ENCODE measurements at regions not wholly inside any gene's neighbourhood (a gene's known extent, or its start where the extent isn't known, plus 50 kb on each side); places are given as distances from the start of the nearest gene placed in this dataset.

DNA sequence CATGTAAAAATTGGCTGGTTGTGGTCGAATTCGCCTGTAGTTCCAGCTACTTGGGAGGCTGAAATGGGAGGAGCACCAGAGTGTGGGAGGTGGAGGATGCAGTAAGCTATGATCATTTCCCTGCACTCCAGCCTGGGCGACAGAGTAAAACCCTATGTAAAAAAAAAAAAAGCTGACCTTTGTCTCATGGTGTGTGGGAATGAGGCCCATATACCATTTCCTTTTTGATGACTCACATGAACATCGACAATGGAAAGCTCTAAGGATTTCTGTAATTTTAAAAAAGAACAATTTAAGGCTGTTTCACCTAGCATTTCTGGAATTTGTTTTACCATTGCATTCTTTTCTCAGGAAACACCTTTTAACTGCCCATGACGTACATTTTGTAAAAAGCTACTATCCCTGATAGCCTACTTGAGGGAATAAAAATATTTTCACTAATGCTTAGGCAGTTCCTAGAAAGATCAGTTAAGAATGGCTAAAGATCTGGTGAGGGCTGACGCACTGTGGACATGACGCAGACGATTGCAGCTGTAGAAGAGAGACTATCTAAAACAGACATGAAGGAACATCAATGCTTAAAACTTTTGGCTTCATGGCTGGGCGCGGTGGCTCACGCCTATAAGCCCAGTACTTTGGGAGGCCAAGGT lies 400.6 kb upstream of the IGFBP3 start:
- POLR2A ChIA-PET: no interaction called here
- CTCF ChIA-PET: no interaction called here
- no peak overlapping the region for H3K9ac ChIP-seq (ENCODE audit: low read length)

DNA sequence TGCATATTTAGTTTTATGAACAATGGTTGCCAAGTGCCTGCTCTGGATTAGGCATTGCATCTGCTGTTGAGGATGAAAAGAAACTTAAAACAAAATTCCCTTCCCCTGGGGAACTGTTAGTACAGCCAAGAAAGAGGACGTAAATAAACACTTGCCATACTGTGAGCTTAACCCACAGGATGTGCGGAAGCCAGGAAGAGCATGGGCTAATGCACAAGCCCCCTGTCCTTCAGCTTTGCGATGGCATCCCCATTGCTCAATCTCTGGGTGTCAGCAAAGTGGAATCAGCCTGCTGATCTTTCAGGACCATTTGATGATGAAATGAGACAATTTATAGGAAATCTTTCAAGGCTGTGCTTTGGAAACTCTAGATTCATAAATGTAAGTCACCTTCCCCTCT lies 399.9 kb upstream of the IGFBP3 start:
- no peaks in the 10 kb centered on the region for H3K27me3 ChIP-seq (ENCODE audit: insufficient read depth, low read length)
- H3K27ac ChIP-seq (ENCODE audit: low read depth, low read length): no peak overlapping the region
- no peaks in the 10 kb centered on the region for H3K4me1 ChIP-seq (ENCODE audit: control insufficient read depth in 1 of 2, insufficient read depth in 2 of 2, low read length in 2 of 2)
- H2AFZ ChIP-seq (ENCODE audit: low read depth, low read length, poor library complexity, severe bottlenecking): no peak overlapping the region
- POLR2A ChIA-PET: no interaction called here
- H3K9me3 ChIP-seq (ENCODE audit: control insufficient read depth in 1 of 2, insufficient read depth in 1 of 2, low read depth in 1 of 2, low read length in 2 of 2): no peaks in the 10 kb centered on the region
- H3K36me3 ChIP-seq (ENCODE audit: control insufficient read depth in 1 of 2, insufficient read depth in 2 of 2, low read length in 2 of 2): no peaks in the 10 kb centered on the region
- CTCF ChIA-PET: no interaction called here
- H3K9ac ChIP-seq (ENCODE audit: low read length): no peak overlapping the region
- no peaks in the 10 kb centered on the region for H4K20me1 ChIP-seq (ENCODE audit: insufficient read depth)
- H3K79me2 ChIP-seq (ENCODE audit: insufficient read depth, low read length): no peaks in the 10 kb centered on the region
- intact Hi-C loops (cut with micrococcal nuclease): no loop called here
- DNase-seq (ENCODE audit: low read depth, low spot score): no peak
- no peak overlapping the region for H3K4me2 ChIP-seq (ENCODE audit: low read length)
- no TSS peak for BruUV-seq (replicated peaks)
- no peak for ATAC-seq
- no peak overlapping the region for H3K4me3 ChIP-seq (replicated peaks in 1 of 2; ENCODE audit: low read depth in 1 of 2, low read length in 2 of 2)
- RAD21 ChIA-PET (ENCODE audit: low non-redundant PET in 1 of 2, low total read pairs in 2 of 2, uncharacterized antibody in 2 of 2, unreplicated experiment in 2 of 2): no interaction called here
- H3K9me2 ChIP-seq (ENCODE audit: insufficient read depth): no peaks in the 10 kb centered on the region
- TF ChIP-seq CTCF (IDR thresholded peaks at IDR 0.05 in 2 of 3, conservative IDR thresholded peaks at IDR 0.05 in 1 of 3; ENCODE audit: borderline replicate concordance in 1 of 3, insufficient read depth in 1 of 3, low read depth in 2 of 3, low read length in 2 of 3): no peak
- TF ChIP-seq TCF7L2 (IDR thresholded peaks at IDR 0.05; ENCODE audit: borderline replicate concordance, extremely low read depth, insufficient read depth, insufficient read length): no peak
- TF ChIP-seq POLR2A (IDR thresholded peaks at IDR 0.05; ENCODE audit: borderline replicate concordance, extremely low read depth, insufficient read depth, insufficient read length): no peak
- no peak for TF ChIP-seq POLR2AphosphoS5 (IDR thresholded peaks at IDR 0.05; ENCODE audit: low read depth, low read length)
- no peak for TF ChIP-seq ZFX (IDR thresholded peaks at IDR 0.05)
- TF ChIP-seq RAD21 (IDR thresholded peaks at IDR 0.05; ENCODE audit: low read depth): no peak
- TF ChIP-seq ZBTB33 (IDR thresholded peaks at IDR 0.05; ENCODE audit: extremely low read depth, insufficient replicate concordance, low read length): no peak
- TF ChIP-seq, protein P1, sequence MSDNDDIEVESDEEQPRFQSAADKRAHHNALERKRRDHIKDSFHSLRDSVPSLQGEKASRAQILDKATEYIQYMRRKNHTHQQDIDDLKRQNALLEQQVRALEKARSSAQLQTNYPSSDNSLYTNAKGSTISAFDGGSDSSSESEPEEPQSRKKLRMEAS (IDR thresholded peaks at IDR 0.05): no peak
- no peak for TF ChIP-seq YY1 (IDR thresholded peaks at IDR 0.05; ENCODE audit: extremely low read depth, insufficient replicate concordance, low read depth, low read length)

More for the DNA sequence above, 400.6 kb upstream of the IGFBP3 start:
- H3K4me3 ChIP-seq (replicated peaks in 1 of 2; ENCODE audit: low read depth in 1 of 2, low read length in 2 of 2): no peak overlapping the region
- DNase-seq (ENCODE audit: low read depth, low spot score): no peak
- H3K9me2 ChIP-seq (ENCODE audit: insufficient read depth): no peaks in the 10 kb centered on the region
- no peak for ATAC-seq
- H3K36me3 ChIP-seq (ENCODE audit: control insufficient read depth in 1 of 2, insufficient read depth in 2 of 2, low read length in 2 of 2): no peaks in the 10 kb centered on the region
- H2AFZ ChIP-seq (ENCODE audit: low read depth, low read length, poor library complexity, severe bottlenecking): no peak overlapping the region
- RAD21 ChIA-PET (ENCODE audit: low non-redundant PET in 1 of 2, low total read pairs in 2 of 2, uncharacterized antibody in 2 of 2, unreplicated experiment in 2 of 2): no interaction called here
- no peak overlapping the region for H3K4me2 ChIP-seq (ENCODE audit: low read length)
- H4K20me1 ChIP-seq (ENCODE audit: insufficient read depth): no peaks in the 10 kb centered on the region
- no peaks in the 10 kb centered on the region for H3K9me3 ChIP-seq (ENCODE audit: control insufficient read depth in 1 of 2, insufficient read depth in 1 of 2, low read depth in 1 of 2, low read length in 2 of 2)
- no peaks in the 10 kb centered on the region for H3K79me2 ChIP-seq (ENCODE audit: insufficient read depth, low read length)
- BruUV-seq (replicated peaks): no TSS peak
- H3K4me1 ChIP-seq (ENCODE audit: control insufficient read depth in 1 of 2, insufficient read depth in 2 of 2, low read length in 2 of 2): no peaks in the 10 kb centered on the region
- intact Hi-C loops (cut with micrococcal nuclease): no loop called here
- H3K27ac ChIP-seq (ENCODE audit: low read depth, low read length): no peak overlapping the region
- H3K27me3 ChIP-seq (ENCODE audit: insufficient read depth, low read length): no peaks in the 10 kb centered on the region
- TF ChIP-seq ZFX (IDR thresholded peaks at IDR 0.05) (no peak), ZBTB33 (IDR thresholded peaks at IDR 0.05; ENCODE audit: extremely low read depth, insufficient replicate concordance, low read length) (no peak)
